ENCODE measurements at regions not wholly inside any gene's neighbourhood (a gene's known extent, or its start where the extent isn't known, plus 50 kb on each side); places are given as distances from the start of the nearest gene placed in this dataset.

DNA sequence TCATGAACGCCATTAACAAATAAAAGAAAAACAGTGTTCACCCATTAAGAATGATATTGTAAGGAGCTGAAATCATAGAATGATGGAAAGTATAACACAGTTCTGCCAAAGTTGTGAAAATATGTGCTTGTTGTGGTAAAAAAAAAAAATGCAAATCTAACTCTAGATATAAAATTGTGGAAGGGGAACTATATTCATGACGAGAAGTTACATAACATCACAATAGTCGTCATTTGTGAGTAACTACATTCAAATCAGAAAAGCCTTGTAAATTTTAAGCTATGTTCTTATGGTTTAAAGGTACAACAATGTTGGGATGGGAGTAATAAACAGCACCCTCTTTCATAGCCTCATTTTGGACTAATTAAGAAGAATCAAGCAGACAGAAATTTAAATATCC, 57.6 kb upstream of the PRDM8 start:
- TF ChIP-seq, protein P1, sequence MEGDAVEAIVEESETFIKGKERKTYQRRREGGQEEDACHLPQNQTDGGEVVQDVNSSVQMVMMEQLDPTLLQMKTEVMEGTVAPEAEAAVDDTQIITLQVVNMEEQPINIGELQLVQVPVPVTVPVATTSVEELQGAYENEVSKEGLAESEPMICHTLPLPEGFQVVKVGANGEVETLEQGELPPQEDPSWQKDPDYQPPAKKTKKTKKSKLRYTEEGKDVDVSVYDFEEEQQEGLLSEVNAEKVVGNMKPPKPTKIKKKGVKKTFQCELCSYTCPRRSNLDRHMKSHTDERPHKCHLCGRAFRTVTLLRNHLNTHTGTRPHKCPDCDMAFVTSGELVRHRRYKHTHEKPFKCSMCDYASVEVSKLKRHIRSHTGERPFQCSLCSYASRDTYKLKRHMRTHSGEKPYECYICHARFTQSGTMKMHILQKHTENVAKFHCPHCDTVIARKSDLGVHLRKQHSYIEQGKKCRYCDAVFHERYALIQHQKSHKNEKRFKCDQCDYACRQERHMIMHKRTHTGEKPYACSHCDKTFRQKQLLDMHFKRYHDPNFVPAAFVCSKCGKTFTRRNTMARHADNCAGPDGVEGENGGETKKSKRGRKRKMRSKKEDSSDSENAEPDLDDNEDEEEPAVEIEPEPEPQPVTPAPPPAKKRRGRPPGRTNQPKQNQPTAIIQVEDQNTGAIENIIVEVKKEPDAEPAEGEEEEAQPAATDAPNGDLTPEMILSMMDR (IDR thresholded peaks at IDR 0.05): no peak
- TF ChIP-seq POLR2A (IDR thresholded peaks at IDR 0.05): no peak

Measured in thyroid gland (tissue), 4 donors.